Activated CD8-positive, alpha-beta T cell treated with anti-CD3 and anti-CD28 coated beads for 36 hours (primary cell): ENCODE measurements at regions not wholly inside any gene's neighbourhood (a gene's known extent, or its start where the extent isn't known, plus 50 kb on each side); places are given as distances from the start of the nearest gene placed in this dataset.

ENCODE experiments used
- ATAC-seq: fragments of 200-7000 bp; cut with Tn5 transposase; one replicate; pipeline ENCODE4 v1.10.0; 2021; ENCODE audit warnings: mild to moderate bottlenecking, moderate library complexity
- CTCF ChIA-PET: fragments of 350-600 bp; sonication (Branson Sonifier 250); formaldehyde crosslinking; loops from one replicate; lab custom pipeline; 2021; ENCODE audit warnings: antibody characterized with exemption; lab: Charles Lee
- POLR2A ChIA-PET: fragments of 350-600 bp; sonication (Branson Sonifier 250); formaldehyde crosslinking; loops from one replicate; lab custom pipeline; 2021; ENCODE audit warnings: antibody characterized with exemption; lab: Charles Lee
- DNase-seq: peaks from one replicate; pipeline ENCODE4 v3.0.0-alpha.2; 2020
- H3K27ac Mint-ChIP-seq: one replicate; pipeline ENCODE4 v1.8.0; 2021; ENCODE audit warnings: mild to moderate bottlenecking, mixed read lengths
- H3K27me3 Mint-ChIP-seq: one replicate; pipeline ENCODE4 v1.8.0; 2021; ENCODE audit warnings: mixed read lengths
- H3K36me3 Mint-ChIP-seq: one replicate; pipeline ENCODE4 v1.8.0; 2021; ENCODE audit warnings: low read depth, mixed read lengths
- H3K4me1 Mint-ChIP-seq: one replicate; pipeline ENCODE4 v1.8.0; 2021; ENCODE audit warnings: low read depth, mixed read lengths
- H3K4me3 Mint-ChIP-seq: one replicate; pipeline ENCODE4 v1.8.0; 2021; ENCODE audit warnings: mild to moderate bottlenecking, moderate library complexity, mixed read lengths
- H3K9me3 Mint-ChIP-seq: one replicate; pipeline ENCODE4 v1.8.0; 2021; ENCODE audit warnings: mixed read lengths
- CTCF ChIP-seq: fragments of 200-600 bp; IDR thresholded peaks from one replicate; pipeline ENCODE4 v1.8.0; 2022; ENCODE audit warnings: antibody characterized with exemption, mild to moderate bottlenecking
- intact Hi-C: fragments of 100-400 bp; cut with micrococcal nuclease; formaldehyde crosslinking; loops from one replicate; pipeline ENCODE4 v1.10.0; 2022

GRCh38 chr3:83216919-83217594 lies 1455.6 kb upstream of the GBE1 start:
- no peak for ATAC-seq
- intact Hi-C loops, result no loop called here
- H3K4me3 Mint-ChIP-seq, result no peak overlapping the region

GRCh38 chr3:83195243-83195642 lies 1433.8 kb upstream of the GBE1 start:
- POLR2A ChIA-PET, result no interaction called here
- CTCF ChIA-PET, result no interaction called here
- Mint-ChIP-seq H3K9me3 (peaks cover 2% of the 10 kb centered on the region), H3K36me3 (no peaks in the 10 kb centered on the region), H3K4me3 (no peak overlapping the region), H3K27ac (no peak overlapping the region), H3K27me3 (no peaks in the 10 kb centered on the region), H3K4me1 (no peaks in the 10 kb centered on the region)
- no peak for ATAC-seq
- DNase-seq, result no peak
- no peak for TF ChIP-seq CTCF
- intact Hi-C loops, result no loop called here

More at GRCh38 chr3:83216919-83217594, 1455.6 kb upstream of the GBE1 start:
- Mint-ChIP-seq H3K36me3 (no peaks in the 10 kb centered on the region), H3K9me3 (peaks cover 18% of the 10 kb centered on the region), H3K27ac (no peak overlapping the region), H3K4me1 (no peaks in the 10 kb centered on the region), H3K27me3 (no peaks in the 10 kb centered on the region)
- CTCF ChIA-PET, result no interaction called here
- DNase-seq, result no peak
- TF ChIP-seq CTCF, result no peak
- POLR2A ChIA-PET, result no interaction called here

GRCh38 chr3:83193526-83193925 lies 1432.1 kb upstream of the GBE1 start:
- no peak for DNase-seq
- intact Hi-C loops, result no loop called here
- POLR2A ChIA-PET, result no interaction called here

GRCh38 chr3:83189634-83190033 lies 1428.2 kb upstream of the GBE1 start:
- Mint-ChIP-seq H3K27me3 (no peaks in the 10 kb centered on the region), H3K36me3 (no peaks in the 10 kb centered on the region), H3K27ac (no peak overlapping the region), H3K4me3 (no peak overlapping the region), H3K4me1 (no peaks in the 10 kb centered on the region), H3K9me3 (peaks cover 8% of the 10 kb centered on the region)
- DNase-seq (no peak), ATAC-seq (no peak)
- intact Hi-C loops, result no loop called here
- ChIA-PET POLR2A (no interaction called here), CTCF (interaction anchor here (0.7 kb wide), 1 partner anchor 380 kb away, joined by 3 read pairs; no protein-coding TSS in a partner anchor)
- no peak for TF ChIP-seq CTCF

More at GRCh38 chr3:83193526-83193925, 1432.1 kb upstream of the GBE1 start:
- no peak for TF ChIP-seq CTCF
- Mint-ChIP-seq H3K27ac (no peak overlapping the region), H3K36me3 (no peaks in the 10 kb centered on the region), H3K27me3 (no peaks in the 10 kb centered on the region), H3K9me3 (peaks cover 2% of the 10 kb centered on the region), H3K4me3 (no peak overlapping the region), H3K4me1 (no peaks in the 10 kb centered on the region)
- CTCF ChIA-PET, result no interaction called here
- no peak for ATAC-seq

GRCh38 chr3:83169473-83169872 lies 1408.0 kb upstream of the GBE1 start:
- ATAC-seq (no peak), DNase-seq (no peak)
- intact Hi-C loops, result no loop called here
- Mint-ChIP-seq H3K4me1 (no peaks in the 10 kb centered on the region), H3K4me3 (no peak overlapping the region), H3K36me3 (no peaks in the 10 kb centered on the region), H3K9me3 (peaks cover 6% of the 10 kb centered on the region), H3K27me3 (no peaks in the 10 kb centered on the region), H3K27ac (no peak overlapping the region)
- ChIA-PET CTCF (interaction anchor here (1.5 kb wide), 1 partner anchor 36 kb away, joined by 3 read pairs; no protein-coding TSS in a partner anchor), POLR2A (no interaction called here)
- TF ChIP-seq CTCF, result no peak
